Germinal center (tissue), 1 donor: ENCODE measurements at regions not wholly inside any gene's neighbourhood (a gene's known extent, or its start where the extent isn't known, plus 50 kb on each side); places are given as distances from the start of the nearest gene placed in this dataset.

Source experiments
- DNase-seq: peaks from one replicate; pipeline ENCODE4 v3.0.0; 2012; ENCODE audit warnings: mixed read lengths, low spot score

- DNase-seq = no peak
These were observed 144.9 kb downstream of the TSN start for GRCh38 chr2:121900391-121900790.

GRCh38 chr2:121902171-121902591 is 146.7 kb downstream of the TSN start:
- DNase-seq = no peak

GRCh38 chr2:121902616-121903015 is 147.2 kb downstream of the TSN start:
- no peak for DNase-seq

GRCh38 chr2:121903037-121903689 is 147.7 kb downstream of the TSN start:
- no peak for DNase-seq

GRCh38 chr2:121904656-121905055 is 149.2 kb downstream of the TSN start:
- DNase-seq = no peak

- DNase-seq = no peak
These were observed 149.8 kb downstream of the TSN start for GRCh38 chr2:121905201-121905600.

- DNase-seq = no peak
These were observed 150.7 kb downstream of the TSN start for GRCh38 chr2:121906170-121906569.

- no peak for DNase-seq
These were observed 152.5 kb downstream of the TSN start for GRCh38 chr2:121907928-121908327.

- no peak for DNase-seq
These were observed 154.7 kb downstream of the TSN start for GRCh38 chr2:121910139-121910538.

GRCh38 chr2:121911036-121911435 is 155.6 kb downstream of the TSN start:
- no peak for DNase-seq

- DNase-seq = no peak
These were observed 161.7 kb downstream of the TSN start for GRCh38 chr2:121917143-121917542.

- no peak for DNase-seq
These were observed 162.8 kb downstream of the TSN start for GRCh38 chr2:121918231-121918630.

GRCh38 chr2:121919803-121920202 is 164.4 kb downstream of the TSN start:
- no peak for DNase-seq

- no peak for DNase-seq
These were observed 170.0 kb downstream of the TSN start for GRCh38 chr2:121925466-121925865.

GRCh38 chr2:121943285-121943684 is 187.8 kb downstream of the TSN start:
- no peak for DNase-seq

GRCh38 chr2:121944072-121944831 is 188.8 kb downstream of the TSN start:
- no peak for DNase-seq

- no peak for DNase-seq
These were observed 192.2 kb downstream of the TSN start for GRCh38 chr2:121947674-121948073.

- no peak for DNase-seq
These were observed 193.8 kb downstream of the TSN start for GRCh38 chr2:121949271-121949670.

GRCh38 chr2:121955426-121955825 is 200.0 kb downstream of the TSN start:
- no peak for DNase-seq

GRCh38 chr2:121955872-121956271 is 200.4 kb downstream of the TSN start:
- no peak for DNase-seq

GRCh38 chr2:121960251-121960650 is 204.8 kb downstream of the TSN start:
- DNase-seq = no peak

- DNase-seq = no peak
These were observed 206.3 kb downstream of the TSN start for GRCh38 chr2:121961761-121962160.

- DNase-seq = no peak
These were observed 210.2 kb downstream of the TSN start for GRCh38 chr2:121965661-121966060.

- no peak for DNase-seq
These were observed 211.2 kb downstream of the TSN start for GRCh38 chr2:121966663-121967062.
